ENCODE measurements at regions not wholly inside any gene's neighbourhood (a gene's known extent, or its start where the extent isn't known, plus 50 kb on each side); places are given as distances from the start of the nearest gene placed in this dataset.

- TF ChIP-seq SMC3 (IDR thresholded peaks at IDR 0.05; ENCODE audit: low read length) (no peak), TOE1 (CRISPR knock-in tag; IDR thresholded peaks at IDR 0.05) (no peak), SRSF4 (IDR thresholded peaks at IDR 0.05; ENCODE audit: low read depth, low read length, poor library complexity, severe bottlenecking) (no peak), ZNF207 (IDR thresholded peaks at IDR 0.05; ENCODE audit: borderline replicate concordance) (no peak), BCL6 (CRISPR knock-in tag; IDR thresholded peaks at IDR 0.05) (no peak), ZNF232 (CRISPR knock-in tag; IDR thresholded peaks at IDR 0.05; ENCODE audit: borderline replicate concordance) (no peak)
- TF ChIP-seq, protein P1, sequence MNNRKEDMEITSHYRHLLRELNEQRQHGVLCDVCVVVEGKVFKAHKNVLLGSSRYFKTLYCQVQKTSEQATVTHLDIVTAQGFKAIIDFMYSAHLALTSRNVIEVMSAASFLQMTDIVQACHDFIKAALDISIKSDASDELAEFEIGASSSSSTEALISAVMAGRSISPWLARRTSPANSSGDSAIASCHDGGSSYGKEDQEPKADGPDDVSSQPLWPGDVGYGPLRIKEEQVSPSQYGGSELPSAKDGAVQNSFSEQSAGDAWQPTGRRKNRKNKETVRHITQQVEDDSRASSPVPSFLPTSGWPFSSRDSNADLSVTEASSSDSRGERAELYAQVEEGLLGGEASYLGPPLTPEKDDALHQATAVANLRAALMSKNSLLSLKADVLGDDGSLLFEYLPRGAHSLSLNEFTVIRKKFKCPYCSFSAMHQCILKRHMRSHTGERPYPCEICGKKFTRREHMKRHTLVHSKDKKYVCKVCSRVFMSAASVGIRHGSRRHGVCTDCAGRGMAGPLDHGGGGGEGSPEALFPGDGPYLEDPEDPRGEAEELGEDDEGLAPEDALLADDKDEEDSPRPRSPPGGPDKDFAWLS (CRISPR knock-in tag; IDR thresholded peaks at IDR 0.05; ENCODE audit: borderline replicate concordance): no peak
These were observed 881.3 kb upstream of the ADGRL2 start for GRCh38 chr1:80919426-80919825.

All from HepG2 (cell line).